ENCODE measurements at regions not wholly inside any gene's neighbourhood (a gene's known extent, or its start where the extent isn't known, plus 50 kb on each side); places are given as distances from the start of the nearest gene placed in this dataset.

GRCh38 chr3:3577823-3578222 lies 221.4 kb upstream of the LRRN1 start:
- ATAC-seq (ENCODE audit: low FRiP score) (no peak), DNase-seq (ENCODE audit: low spot score) (no peak)
- TF ChIP-seq CTCF (IDR thresholded peaks at IDR 0.05): no peak

DNA sequence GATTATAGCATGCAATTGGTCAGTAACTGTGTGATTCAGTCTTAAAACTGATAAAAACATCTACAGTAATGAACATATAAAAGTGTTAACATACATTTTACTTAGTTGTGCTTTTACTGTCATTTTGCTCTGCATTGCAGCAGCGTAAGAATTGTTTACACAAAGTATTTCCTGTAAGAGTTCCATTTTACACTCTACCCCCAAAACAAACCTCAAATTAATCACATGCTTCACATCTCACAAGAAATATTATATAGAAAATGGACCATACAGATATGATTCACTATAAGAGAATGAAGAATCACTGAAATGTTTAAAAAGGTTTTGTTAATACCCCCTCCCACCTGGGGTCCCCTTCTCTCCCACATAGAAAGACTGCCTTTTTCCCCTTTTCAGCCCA lies 225.9 kb upstream of the LRRN1 start:
- no peak for DNase-seq (ENCODE audit: low spot score)
- ATAC-seq (ENCODE audit: low FRiP score): no peak
- TF ChIP-seq CTCF (IDR thresholded peaks at IDR 0.05): no peak

- TF ChIP-seq CTCF (IDR thresholded peaks at IDR 0.05): no peak
- ATAC-seq (ENCODE audit: low FRiP score) (no peak), DNase-seq (ENCODE audit: low spot score) (no peak)
Measured at GRCh38 chr3:3560591-3561311, 238.5 kb upstream of the LRRN1 start.

GRCh38 chr3:3559786-3560185 lies 239.4 kb upstream of the LRRN1 start:
- no peak for TF ChIP-seq CTCF (IDR thresholded peaks at IDR 0.05)
- no peak for ATAC-seq (ENCODE audit: low FRiP score)
- DNase-seq (ENCODE audit: low spot score): no peak

DNA sequence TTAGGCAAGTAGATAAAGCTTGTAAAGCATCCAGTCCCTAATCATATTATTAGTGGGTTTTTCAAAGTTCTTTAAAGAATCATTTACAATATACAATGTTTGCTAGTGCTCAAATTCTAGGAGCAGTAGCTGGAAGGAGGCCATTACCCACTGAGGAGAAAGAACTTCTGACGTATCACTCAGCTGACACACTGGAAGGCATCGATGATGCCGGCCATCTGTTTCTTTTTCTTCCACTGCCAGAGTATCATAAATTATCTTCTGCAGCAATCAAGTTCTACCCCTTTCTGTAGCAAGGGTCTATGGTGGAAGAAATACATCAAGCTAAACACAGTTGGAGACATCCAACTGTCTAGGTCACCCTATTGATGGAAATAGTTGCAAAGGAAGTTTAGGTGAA lies 243.2 kb upstream of the LRRN1 start:
- DNase-seq (ENCODE audit: low spot score) (no peak), ATAC-seq (ENCODE audit: low FRiP score) (no peak)
- TF ChIP-seq CTCF (IDR thresholded peaks at IDR 0.05): no peak

- DNase-seq (ENCODE audit: low spot score): no peak
- no peak for TF ChIP-seq CTCF (IDR thresholded peaks at IDR 0.05)
- ATAC-seq (ENCODE audit: low FRiP score): no peak
Measured at GRCh38 chr3:3553236-3553635, 246.0 kb upstream of the LRRN1 start.

DNA sequence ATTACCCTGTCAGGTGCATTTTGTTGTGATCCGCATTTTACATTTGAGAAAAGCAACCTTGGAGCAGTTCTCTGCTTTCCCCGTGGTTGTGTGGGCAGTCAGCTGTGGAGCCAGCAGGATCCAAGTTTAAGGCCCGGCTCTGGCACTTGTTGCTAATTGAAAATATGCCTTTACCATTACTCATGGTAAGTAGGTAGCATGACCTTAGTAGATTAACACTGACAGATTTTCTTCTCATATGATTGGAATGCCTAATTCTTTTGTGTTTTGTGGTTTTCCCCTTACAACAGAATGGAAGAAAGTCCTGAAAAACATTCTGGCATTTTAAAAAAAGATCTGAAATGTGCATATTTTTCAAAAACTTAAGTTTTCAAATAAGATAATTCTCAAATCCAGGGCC lies 246.5 kb upstream of the LRRN1 start:
- DNase-seq (ENCODE audit: low spot score): no peak
- no peak for TF ChIP-seq CTCF (IDR thresholded peaks at IDR 0.05)
- ATAC-seq (ENCODE audit: low FRiP score): no peak

Measured in omental fat pad (tissue), 3 donors.